ENCODE measurements at regions not wholly inside any gene's neighbourhood (a gene's known extent, or its start where the extent isn't known, plus 50 kb on each side); places are given as distances from the start of the nearest gene placed in this dataset.

- no peak overlapping the region for H4K91ac ChIP-seq (ENCODE audit: low read length)
- H3K27ac ChIP-seq (ENCODE audit: low read length, poor library complexity, severe bottlenecking) = no peak overlapping the region
- no peak for DNase-seq
- H3K36me3 ChIP-seq (ENCODE audit: control insufficient read depth in 1 of 2, insufficient read depth in 2 of 2, low read depth in 1 of 2, low read length in 2 of 2) = no peaks in the 10 kb centered on the region
- no peak overlapping the region for H3K9ac ChIP-seq (ENCODE audit: low read length)
- H3K79me1 ChIP-seq (replicated peaks; ENCODE audit: low read length, poor library complexity, severe bottlenecking) = no peaks in the 10 kb centered on the region
- H2BK12ac ChIP-seq (ENCODE audit: low read length in 2 of 2) = no peak overlapping the region
- H3K4me1 ChIP-seq (ENCODE audit: control insufficient read depth, insufficient read depth, low read depth, low read length) = no peaks in the 10 kb centered on the region
- H3K23ac ChIP-seq (ENCODE audit: low read length in 2 of 2) = no peak overlapping the region
- H3K27me3 ChIP-seq (ENCODE audit: control insufficient read depth in 1 of 2, insufficient read depth in 1 of 2, low read length in 2 of 2) = no peaks in the 10 kb centered on the region
- H2BK5ac ChIP-seq (ENCODE audit: low read depth, low read length, poor library complexity, severe bottlenecking) = no peak overlapping the region
- no peak overlapping the region for H2BK15ac ChIP-seq (ENCODE audit: low read depth, poor library complexity, severe bottlenecking)
- H3K4me3 ChIP-seq (ENCODE audit: insufficient read depth in 1 of 2, low read depth in 1 of 2, low read length in 2 of 2) = no peak overlapping the region
- H3K4ac ChIP-seq (ENCODE audit: low read depth in 1 of 2, low read length in 2 of 2) = no peak overlapping the region
- no peak overlapping the region for H3K18ac ChIP-seq (ENCODE audit: low read depth in 1 of 2, low read length in 2 of 2)
- no peak overlapping the region for H2BK120ac ChIP-seq (ENCODE audit: low read depth, low read length)
- no peak overlapping the region for H3K14ac ChIP-seq (ENCODE audit: low read length in 2 of 2)
- no peak overlapping the region for H4K8ac ChIP-seq (ENCODE audit: low read length)
- 55% methylated on average over 1 of the region's 1 CpG for WGBS
- no peak overlapping the region for H2AK5ac ChIP-seq (ENCODE audit: low read length, severe bottlenecking)
- H3K4me2 ChIP-seq (ENCODE audit: low read length, poor library complexity, severe bottlenecking) = no peak overlapping the region
- H3K9me3 ChIP-seq (ENCODE audit: control insufficient read depth, low read length) = no peaks in the 10 kb centered on the region
- H2AFZ ChIP-seq (ENCODE audit: low read depth, low read length) = no peak overlapping the region
Measured at GRCh38 chr2:192570788-192571187, 376.1 kb upstream of the TMEFF2 start.

GRCh38 chr2:192566863-192567262 is 372.1 kb upstream of the TMEFF2 start:
- Histone ChIP-seq H3K9me3 (ENCODE audit: control insufficient read depth, low read length) (no peaks in the 10 kb centered on the region), H3K23ac (ENCODE audit: low read length in 2 of 2) (no peak overlapping the region), H3K9ac (ENCODE audit: low read length) (no peak overlapping the region), H3K18ac (ENCODE audit: low read depth in 1 of 2, low read length in 2 of 2) (no peak overlapping the region), H3K4me3 (ENCODE audit: insufficient read depth in 1 of 2, low read depth in 1 of 2, low read length in 2 of 2) (no peak overlapping the region), H2BK120ac (ENCODE audit: low read depth, low read length) (no peak overlapping the region), H3K4ac (ENCODE audit: low read depth in 1 of 2, low read length in 2 of 2) (no peak overlapping the region), H3K36me3 (ENCODE audit: control insufficient read depth in 1 of 2, insufficient read depth in 2 of 2, low read depth in 1 of 2, low read length in 2 of 2) (no peaks in the 10 kb centered on the region), H2AFZ (ENCODE audit: low read depth, low read length) (no peak overlapping the region), H3K27me3 (ENCODE audit: control insufficient read depth in 1 of 2, insufficient read depth in 1 of 2, low read length in 2 of 2) (no peaks in the 10 kb centered on the region), H2BK15ac (ENCODE audit: low read depth, poor library complexity, severe bottlenecking) (no peak overlapping the region), H3K4me1 (ENCODE audit: control insufficient read depth, insufficient read depth, low read depth, low read length) (no peaks in the 10 kb centered on the region), H3K14ac (ENCODE audit: low read length in 2 of 2) (no peak overlapping the region), H3K27ac (ENCODE audit: low read length, poor library complexity, severe bottlenecking) (no peak overlapping the region), H2BK12ac (ENCODE audit: low read length in 2 of 2) (no peak overlapping the region), H2BK5ac (ENCODE audit: low read depth, low read length, poor library complexity, severe bottlenecking) (no peak overlapping the region), H4K91ac (ENCODE audit: low read length) (no peak overlapping the region), H2AK5ac (ENCODE audit: low read length, severe bottlenecking) (no peak overlapping the region), H3K79me1 (replicated peaks; ENCODE audit: low read length, poor library complexity, severe bottlenecking) (no peaks in the 10 kb centered on the region), H4K8ac (ENCODE audit: low read length) (no peak overlapping the region), H3K4me2 (ENCODE audit: low read length, poor library complexity, severe bottlenecking) (no peak overlapping the region)
- DNase-seq = no peak

- H2BK120ac ChIP-seq (ENCODE audit: low read depth, low read length) = no peak overlapping the region
- H2BK5ac ChIP-seq (ENCODE audit: low read depth, low read length, poor library complexity, severe bottlenecking) = no peak overlapping the region
- no peak overlapping the region for H2AK5ac ChIP-seq (ENCODE audit: low read length, severe bottlenecking)
- H3K4me2 ChIP-seq (ENCODE audit: low read length, poor library complexity, severe bottlenecking) = no peak overlapping the region
- no peaks in the 10 kb centered on the region for H3K4me1 ChIP-seq (ENCODE audit: control insufficient read depth, insufficient read depth, low read depth, low read length)
- H4K8ac ChIP-seq (ENCODE audit: low read length) = no peak overlapping the region
- H3K79me1 ChIP-seq (replicated peaks; ENCODE audit: low read length, poor library complexity, severe bottlenecking) = no peaks in the 10 kb centered on the region
- H3K4ac ChIP-seq (ENCODE audit: low read depth in 1 of 2, low read length in 2 of 2) = no peak overlapping the region
- no peaks in the 10 kb centered on the region for H3K9me3 ChIP-seq (ENCODE audit: control insufficient read depth, low read length)
- H2BK15ac ChIP-seq (ENCODE audit: low read depth, poor library complexity, severe bottlenecking) = no peak overlapping the region
- H3K36me3 ChIP-seq (ENCODE audit: control insufficient read depth in 1 of 2, insufficient read depth in 2 of 2, low read depth in 1 of 2, low read length in 2 of 2) = no peaks in the 10 kb centered on the region
- DNase-seq = no peak
- H3K27me3 ChIP-seq (ENCODE audit: control insufficient read depth in 1 of 2, insufficient read depth in 1 of 2, low read length in 2 of 2) = no peaks in the 10 kb centered on the region
- no peak overlapping the region for H3K9ac ChIP-seq (ENCODE audit: low read length)
- no CpG with 5 or more reads among the region's 1 CpG for WGBS
- no peak overlapping the region for H2BK12ac ChIP-seq (ENCODE audit: low read length in 2 of 2)
- H3K4me3 ChIP-seq (ENCODE audit: insufficient read depth in 1 of 2, low read depth in 1 of 2, low read length in 2 of 2) = no peak overlapping the region
- no peak overlapping the region for H3K27ac ChIP-seq (ENCODE audit: low read length, poor library complexity, severe bottlenecking)
- no peak overlapping the region for H3K14ac ChIP-seq (ENCODE audit: low read length in 2 of 2)
- H3K23ac ChIP-seq (ENCODE audit: low read length in 2 of 2) = no peak overlapping the region
- H4K91ac ChIP-seq (ENCODE audit: low read length) = no peak overlapping the region
- no peak overlapping the region for H2AFZ ChIP-seq (ENCODE audit: low read depth, low read length)
- no peak overlapping the region for H3K18ac ChIP-seq (ENCODE audit: low read depth in 1 of 2, low read length in 2 of 2)
Measured at GRCh38 chr2:192560326-192560725, 365.6 kb upstream of the TMEFF2 start.

- Histone ChIP-seq H3K18ac (ENCODE audit: low read depth in 1 of 2, low read length in 2 of 2) (no peak overlapping the region), H2BK12ac (ENCODE audit: low read length in 2 of 2) (no peak overlapping the region), H3K4me1 (ENCODE audit: control insufficient read depth, insufficient read depth, low read depth, low read length) (no peaks in the 10 kb centered on the region), H3K4me2 (ENCODE audit: low read length, poor library complexity, severe bottlenecking) (no peak overlapping the region), H2BK15ac (ENCODE audit: low read depth, poor library complexity, severe bottlenecking) (no peak overlapping the region), H3K14ac (ENCODE audit: low read length in 2 of 2) (no peak overlapping the region), H3K36me3 (ENCODE audit: control insufficient read depth in 1 of 2, insufficient read depth in 2 of 2, low read depth in 1 of 2, low read length in 2 of 2) (no peaks in the 10 kb centered on the region), H3K27ac (ENCODE audit: low read length, poor library complexity, severe bottlenecking) (no peak overlapping the region), H2BK5ac (ENCODE audit: low read depth, low read length, poor library complexity, severe bottlenecking) (no peak overlapping the region), H4K91ac (ENCODE audit: low read length) (no peak overlapping the region), H3K9me3 (ENCODE audit: control insufficient read depth, low read length) (no peaks in the 10 kb centered on the region), H3K27me3 (ENCODE audit: control insufficient read depth in 1 of 2, insufficient read depth in 1 of 2, low read length in 2 of 2) (no peaks in the 10 kb centered on the region), H3K4me3 (ENCODE audit: insufficient read depth in 1 of 2, low read depth in 1 of 2, low read length in 2 of 2) (no peak overlapping the region), H2AK5ac (ENCODE audit: low read length, severe bottlenecking) (no peak overlapping the region), H3K4ac (ENCODE audit: low read depth in 1 of 2, low read length in 2 of 2) (no peak overlapping the region), H2AFZ (ENCODE audit: low read depth, low read length) (no peak overlapping the region), H2BK120ac (ENCODE audit: low read depth, low read length) (no peak overlapping the region), H3K9ac (ENCODE audit: low read length) (no peak overlapping the region), H3K79me1 (replicated peaks; ENCODE audit: low read length, poor library complexity, severe bottlenecking) (no peaks in the 10 kb centered on the region), H3K23ac (ENCODE audit: low read length in 2 of 2) (no peak overlapping the region), H4K8ac (ENCODE audit: low read length) (no peak overlapping the region)
- DNase-seq = no peak
- no CpG with 5 or more reads among the region's 1 CpG for WGBS
Measured at GRCh38 chr2:192559587-192559986, 364.9 kb upstream of the TMEFF2 start.
